Skin of body (tissue), 1 donor: ENCODE measurements at regions not wholly inside any gene's neighbourhood (a gene's known extent, or its start where the extent isn't known, plus 50 kb on each side); places are given as distances from the start of the nearest gene placed in this dataset.

Experiments
- DNase-seq: peaks from one replicate; lab custom pipeline; 2025; lab: John Stamatoyannopoulos, UW

DNA sequence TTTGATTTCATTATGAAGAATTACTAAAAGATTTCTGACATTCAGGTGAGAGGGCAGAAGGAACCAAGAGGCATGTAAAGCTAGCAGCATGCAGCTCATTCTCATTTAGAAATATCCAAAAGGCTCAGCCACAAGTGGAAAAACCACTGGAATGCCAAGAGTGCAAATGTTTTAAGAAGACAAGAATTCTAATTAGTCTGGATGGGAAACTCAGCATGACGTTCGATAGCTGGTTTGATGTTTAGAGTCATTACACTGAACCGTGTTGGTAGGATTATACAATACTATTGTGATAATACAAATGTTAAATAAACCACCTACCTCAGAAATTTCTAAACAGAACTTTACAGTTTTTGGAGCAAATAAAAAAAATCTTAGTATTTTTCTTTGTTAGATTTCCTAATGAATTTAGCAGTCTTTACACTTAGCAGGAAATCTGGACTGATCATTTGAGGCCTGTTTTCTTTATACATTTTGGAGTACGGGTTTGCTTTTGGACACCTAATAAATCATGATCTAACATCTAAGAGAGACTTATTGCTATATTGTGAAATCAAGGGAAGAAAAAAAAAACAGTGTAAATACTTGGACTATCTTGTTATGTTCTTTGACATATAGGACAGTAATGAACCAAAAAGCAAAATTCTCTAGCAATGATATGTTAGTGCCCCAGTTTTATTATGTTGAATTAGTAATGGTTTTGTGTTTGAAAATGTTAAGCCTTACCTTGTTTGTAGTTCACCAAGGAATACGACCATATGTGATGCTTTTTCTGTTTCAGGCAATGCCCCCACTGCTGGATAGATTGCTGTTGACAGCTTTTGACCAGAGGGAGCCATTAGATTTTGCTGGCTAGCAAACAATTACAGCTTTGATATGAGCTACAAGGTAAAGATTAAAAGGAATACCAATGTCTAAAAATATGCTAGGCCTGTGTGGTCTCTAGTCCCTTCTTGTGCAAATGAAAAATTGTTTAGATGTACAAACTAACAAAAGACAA is 354.1 kb upstream of the SEMA3A start:
- peak; percentile 48 for DNase-seq

DNA sequence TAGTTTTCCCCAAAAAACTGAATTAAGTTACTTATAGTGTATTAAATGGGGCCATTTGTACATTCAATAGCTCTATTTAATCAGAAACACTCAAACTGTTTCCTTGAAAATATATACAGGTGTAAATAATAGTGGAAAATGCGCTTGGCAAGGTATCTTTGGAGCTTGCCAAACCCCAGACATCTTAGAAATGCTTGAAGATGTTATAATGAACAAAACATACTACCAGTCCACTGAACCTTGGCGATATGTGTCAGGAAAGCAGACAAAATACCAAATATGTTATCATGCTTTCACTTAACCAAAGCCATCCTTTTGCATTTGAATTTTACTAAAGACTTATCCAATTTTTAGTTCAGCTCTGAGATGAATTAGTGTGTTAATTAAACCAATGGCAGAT is 352.7 kb upstream of the SEMA3A start:
- no peak for DNase-seq

DNA sequence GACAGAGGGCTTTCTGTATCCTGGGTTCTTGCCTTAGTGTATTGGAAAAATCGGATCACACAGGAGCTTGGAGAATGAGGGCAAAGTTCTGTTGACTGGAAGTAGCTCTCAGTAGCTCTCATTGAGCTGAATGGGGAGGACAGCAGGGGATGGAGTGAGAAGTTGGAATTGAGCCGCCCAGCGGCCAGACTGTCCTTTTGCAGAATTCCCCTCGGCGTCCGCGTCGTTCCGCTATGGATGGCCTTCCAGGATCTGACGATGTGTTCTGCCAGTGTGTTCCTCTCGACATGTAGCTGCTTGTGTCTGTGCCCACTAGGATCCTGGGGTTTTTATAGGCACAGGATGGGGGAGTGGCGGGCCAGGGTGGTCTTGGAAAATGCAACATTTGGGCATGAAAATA is 351.8 kb upstream of the SEMA3A start:
- no peak for DNase-seq

DNA sequence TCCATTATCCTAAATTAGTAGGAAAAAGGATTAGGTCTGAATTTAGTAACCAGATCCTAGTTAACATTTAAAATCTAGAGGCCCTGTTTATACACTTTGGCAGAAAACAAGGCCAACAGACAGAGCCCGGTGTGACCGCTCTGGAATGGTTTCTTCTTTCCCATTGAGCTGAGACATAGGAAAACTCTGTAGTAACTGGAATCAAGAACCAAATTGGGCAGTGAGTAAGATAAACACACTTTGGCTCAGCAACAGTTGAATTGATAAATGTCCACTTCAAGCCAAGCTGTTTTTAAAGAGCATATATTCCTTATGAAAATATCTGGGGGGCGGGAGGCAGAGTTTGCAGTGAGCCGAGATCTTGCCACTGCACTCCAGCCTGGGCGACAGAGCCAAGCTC is 343.7 kb upstream of the SEMA3A start:
- DNase-seq, result no peak

DNA sequence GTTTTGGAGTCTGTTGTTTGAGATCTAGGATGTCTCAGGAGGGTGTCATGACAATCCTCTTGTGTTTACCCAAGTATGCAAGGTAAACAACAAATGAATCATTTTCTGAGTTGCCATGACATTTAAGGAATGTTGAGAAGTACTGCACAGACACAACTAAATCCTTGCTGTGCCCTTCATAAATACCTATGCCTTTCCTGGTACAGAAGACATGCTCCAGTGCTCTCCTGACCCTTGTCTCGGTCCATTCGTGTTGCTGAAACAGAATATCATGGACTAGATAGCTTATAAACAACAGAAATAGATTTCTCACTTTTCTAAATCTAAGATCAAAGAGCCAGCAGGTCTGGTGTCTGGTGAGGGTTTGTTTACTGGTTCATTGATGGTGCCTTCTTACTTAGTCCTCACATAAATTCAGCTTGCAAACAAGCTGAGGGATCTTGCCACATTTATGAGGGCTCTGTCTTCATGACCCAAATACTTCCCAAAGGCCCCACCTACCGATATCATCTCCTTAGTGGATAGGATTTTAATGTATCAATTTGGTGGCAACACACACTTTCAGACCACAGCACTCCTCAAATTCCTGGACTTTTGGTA is 341.8 kb upstream of the SEMA3A start:
- no peak for DNase-seq

DNA sequence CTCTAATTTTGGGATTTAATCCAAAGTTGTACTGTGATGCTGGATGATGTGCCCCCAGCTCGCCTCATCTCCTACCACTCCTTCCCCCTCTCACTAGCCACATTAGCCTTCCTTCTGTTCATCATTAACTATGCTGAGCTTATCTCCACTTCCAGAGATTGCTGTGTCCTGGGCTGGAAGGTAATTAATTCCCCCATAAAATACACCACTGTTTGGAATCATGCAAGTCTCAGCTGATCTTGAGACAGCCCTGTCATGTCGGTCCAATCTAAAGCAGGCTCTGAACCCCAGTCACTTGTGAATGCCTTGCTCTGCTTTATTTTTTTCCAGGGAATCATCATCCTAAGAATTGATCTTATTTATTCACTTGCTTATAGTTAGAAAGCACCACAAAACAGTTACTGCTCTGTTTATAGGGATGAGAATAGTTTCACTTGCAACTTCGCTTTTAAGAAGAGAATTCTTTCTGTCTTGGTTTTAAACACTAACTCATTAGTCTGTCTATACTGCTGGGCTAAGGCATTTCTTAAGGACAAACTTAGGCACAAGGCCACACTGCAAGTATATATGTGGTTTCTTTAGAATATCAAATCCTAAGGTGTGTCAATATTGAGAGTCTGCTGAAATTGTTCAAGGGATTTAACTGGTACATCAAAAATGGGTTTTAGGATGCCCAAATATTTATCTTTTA is 341.1 kb upstream of the SEMA3A start:
- DNase-seq, result no peak

DNA sequence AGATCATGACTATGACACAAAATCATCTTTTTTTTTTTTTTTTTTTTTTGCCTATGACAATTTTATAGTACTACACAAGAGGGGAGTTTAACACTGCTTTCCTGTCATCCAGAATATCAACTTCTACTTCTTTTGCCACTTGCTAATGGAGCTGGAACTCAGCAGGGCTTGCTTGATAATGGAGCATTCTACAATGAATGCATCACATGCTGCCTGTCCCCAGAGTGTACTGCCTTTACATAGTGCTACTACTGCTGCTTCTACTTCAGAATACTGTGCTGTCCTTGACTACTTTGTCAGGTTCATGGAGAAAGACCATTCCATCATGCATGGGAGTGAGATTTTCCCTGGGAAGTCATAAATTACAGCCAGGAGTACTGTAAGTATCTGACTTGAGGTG is 338.6 kb upstream of the SEMA3A start:
- DNase-seq, result no peak

DNA sequence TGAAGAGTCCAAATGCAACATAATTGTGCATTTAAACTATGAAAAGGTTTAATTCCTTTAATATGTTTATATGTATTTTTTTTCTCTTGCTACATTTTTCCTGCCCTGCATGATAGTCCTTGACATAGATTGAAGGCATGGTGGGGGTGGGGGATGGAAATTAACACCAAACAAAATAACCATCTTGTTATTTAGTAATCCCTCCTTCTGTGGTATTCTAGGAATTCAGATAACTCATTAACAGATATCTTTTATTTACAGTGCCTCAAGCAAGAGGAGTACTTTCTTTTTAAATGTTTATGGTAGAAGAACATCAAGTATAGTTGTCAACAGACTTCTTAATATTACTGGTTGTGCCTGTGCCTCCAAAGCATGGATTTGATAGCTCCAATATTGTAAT is 337.6 kb upstream of the SEMA3A start:
- no peak for DNase-seq

DNA sequence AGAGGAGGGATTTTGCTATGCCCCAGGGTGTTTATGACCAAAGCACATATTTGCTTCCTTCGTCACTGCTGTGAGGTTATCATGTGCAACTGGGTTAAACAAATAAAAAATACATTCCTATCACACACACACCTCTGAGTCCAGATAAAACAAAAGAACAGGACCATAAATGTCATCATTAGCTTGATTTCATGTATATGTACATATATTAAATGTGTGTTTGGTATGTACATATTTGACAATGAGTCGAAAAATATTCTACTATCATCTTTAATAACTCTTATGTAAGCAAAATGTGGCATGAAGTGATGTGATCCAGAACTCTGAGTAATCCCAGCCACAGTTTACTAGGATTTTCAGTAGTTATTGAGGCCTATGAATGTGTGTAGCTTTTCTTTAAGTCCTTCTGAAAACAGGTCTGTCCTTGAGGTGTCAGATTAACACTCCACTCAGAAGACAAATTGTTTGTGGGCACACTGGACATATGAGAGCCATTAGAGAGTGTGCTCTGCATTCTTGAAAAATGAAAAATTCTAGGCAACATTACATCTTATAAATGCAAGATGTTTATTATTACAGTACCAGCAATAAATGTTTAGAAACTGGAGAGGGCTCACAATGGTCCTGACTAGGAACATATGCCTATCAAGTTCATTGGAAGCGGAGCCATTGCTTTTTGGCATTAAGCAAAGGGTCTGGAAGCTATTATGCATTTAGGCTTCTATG is 335.1 kb upstream of the SEMA3A start:
- DNase-seq, result peak; percentile 95

DNA sequence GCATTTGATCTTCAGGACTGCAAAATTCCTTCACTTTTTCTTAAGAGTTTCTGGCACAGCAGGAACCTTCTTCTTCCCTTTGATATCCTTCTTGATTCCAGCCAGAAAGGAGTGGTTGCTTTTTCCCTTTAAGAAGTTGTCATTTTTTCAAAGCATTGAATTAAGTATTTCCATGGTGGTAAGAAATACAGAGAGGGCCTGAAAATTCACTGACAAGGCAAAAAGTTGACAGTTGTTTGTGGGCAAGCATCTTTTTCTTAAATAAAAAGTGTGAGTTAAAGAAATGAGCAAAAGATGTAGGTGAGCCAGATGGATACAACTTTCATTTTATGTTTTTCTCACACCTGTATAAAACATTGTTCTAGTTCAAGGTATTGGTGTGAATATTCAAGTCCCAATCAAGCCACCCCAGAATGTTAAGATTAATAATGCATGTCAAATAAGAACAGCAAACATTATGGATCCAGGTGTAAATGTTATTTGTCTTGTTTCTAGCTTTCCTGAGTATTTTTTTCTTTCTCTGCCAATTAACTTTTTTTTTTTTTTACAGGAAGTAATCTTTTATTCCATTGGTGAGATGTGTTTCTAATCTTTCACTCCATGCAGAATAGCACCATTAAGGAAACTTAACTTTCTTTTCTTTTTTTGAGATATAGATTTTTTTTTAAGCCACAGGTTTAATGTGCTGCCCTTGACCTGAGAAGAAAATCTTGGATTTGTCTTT is 334.3 kb upstream of the SEMA3A start:
- no peak for DNase-seq

DNA sequence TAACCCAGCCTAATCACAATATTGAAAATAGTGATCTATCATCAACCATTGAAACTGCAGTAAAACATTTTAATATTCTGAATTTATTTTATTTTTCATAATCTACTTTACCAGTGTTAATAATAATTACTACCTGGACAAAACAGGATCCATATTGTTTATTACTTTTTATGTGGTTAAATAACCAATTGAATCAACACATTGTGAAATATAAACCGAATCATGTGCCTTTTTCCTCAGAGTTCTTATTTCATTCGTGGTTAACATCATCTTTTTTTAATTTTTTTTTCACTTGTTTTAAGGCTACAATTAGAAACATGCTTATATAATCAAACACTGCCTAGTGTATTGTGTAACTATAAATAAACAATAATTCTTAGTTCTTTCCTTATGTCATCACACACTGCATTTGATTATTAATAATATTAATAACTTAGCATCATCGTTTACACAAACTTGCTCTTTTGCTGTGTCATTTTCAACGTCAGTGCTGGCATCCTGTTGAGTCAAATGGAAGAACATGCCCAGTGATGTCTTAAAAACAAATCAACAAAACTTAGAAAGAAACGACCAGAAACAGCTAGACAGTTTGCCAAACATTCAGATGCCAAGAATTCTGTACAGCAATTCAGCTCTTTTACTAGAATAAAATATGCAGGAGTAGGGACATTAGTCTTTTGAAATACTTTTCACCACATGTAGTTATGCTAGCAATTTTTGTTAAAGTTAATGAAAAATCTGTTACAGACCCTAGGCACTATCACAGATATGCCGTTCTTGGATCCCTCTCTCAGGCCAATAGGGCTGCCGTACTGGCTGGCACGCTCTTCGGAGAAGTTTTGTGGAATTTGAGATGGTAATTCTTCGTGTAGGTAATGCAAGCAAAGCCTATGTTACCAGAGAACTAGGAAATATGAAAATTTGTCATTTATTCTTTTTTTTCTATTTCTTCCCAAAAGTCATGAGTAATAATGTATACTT is 330.4 kb upstream of the SEMA3A start:
- peak; percentile 92 for DNase-seq

DNA sequence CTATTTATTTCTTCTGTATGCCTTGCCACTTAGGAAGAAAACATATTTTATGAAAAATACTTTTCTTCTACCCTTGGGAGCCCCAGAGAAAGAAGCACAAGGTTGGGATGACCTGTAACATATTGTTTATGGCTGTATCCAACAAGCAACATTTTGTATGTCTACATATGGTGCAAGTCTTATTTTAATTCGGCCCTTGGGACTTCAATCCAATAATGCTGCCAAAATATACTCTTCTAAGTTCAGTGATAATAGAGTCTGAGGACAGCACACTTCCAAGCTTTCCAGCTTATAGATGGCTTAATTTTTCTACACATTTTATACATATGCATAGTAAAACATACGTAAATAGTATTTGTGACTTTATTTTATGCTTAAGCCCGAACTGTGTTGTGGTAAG is 318.5 kb upstream of the SEMA3A start:
- DNase-seq, result peak; percentile 85

DNA sequence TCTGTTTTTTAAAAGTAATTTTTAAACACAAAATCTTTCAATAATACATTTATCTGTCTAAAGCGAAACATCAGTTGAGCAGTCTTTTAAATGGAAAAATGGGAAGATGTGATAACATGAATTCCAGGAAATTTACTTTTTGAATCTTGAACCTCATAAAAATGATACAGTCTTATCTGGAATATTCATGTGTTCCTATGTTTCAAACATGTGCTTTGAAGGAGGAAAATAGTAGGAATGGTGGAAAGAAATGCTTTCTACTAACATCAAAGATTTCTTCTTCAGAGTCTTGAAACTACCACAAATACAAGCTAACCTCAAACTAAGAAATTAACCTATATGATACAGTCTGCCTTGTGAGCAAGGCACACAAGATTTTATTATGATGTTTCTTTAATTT is 317.5 kb upstream of the SEMA3A start:
- no peak for DNase-seq

DNA sequence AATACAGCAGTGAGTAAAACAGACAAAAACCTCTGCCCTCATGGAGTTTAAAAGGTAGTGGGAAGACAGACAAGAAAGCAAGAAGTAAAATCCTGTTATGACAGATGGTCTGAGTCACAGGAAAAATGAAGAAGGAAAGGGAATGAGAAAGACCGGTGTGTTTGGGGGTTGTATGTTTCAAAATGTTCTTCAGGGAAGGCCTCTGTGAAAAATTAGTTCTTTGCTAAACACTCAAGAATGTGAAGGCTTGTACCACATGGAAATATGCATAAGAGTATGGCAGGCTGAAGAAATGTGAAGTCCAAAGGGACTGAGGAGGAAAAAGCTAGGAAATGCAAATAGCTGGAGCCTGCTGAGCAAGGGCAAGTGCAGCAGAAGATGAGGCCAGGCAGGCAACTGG is 315.9 kb upstream of the SEMA3A start:
- DNase-seq, result no peak

DNA sequence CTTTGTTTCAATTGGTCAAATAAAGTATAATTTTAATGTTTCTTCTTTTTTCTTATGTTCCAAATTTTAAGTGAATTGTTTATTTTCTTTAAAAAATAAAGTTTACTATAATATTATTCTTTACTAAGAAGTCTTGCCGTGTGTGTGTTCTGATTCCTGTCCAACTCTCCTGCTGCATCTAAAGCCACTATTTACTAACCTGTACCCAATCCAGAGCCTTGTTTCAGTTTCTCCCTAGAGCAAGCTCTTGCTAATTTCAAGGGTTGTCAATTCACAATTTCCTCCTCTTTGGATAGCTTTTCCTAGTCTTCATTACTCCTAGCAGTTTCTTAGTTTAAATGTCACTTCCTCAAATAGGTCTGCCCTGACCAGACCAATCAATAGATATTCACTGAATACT is 314.9 kb upstream of the SEMA3A start:
- no peak for DNase-seq

DNA sequence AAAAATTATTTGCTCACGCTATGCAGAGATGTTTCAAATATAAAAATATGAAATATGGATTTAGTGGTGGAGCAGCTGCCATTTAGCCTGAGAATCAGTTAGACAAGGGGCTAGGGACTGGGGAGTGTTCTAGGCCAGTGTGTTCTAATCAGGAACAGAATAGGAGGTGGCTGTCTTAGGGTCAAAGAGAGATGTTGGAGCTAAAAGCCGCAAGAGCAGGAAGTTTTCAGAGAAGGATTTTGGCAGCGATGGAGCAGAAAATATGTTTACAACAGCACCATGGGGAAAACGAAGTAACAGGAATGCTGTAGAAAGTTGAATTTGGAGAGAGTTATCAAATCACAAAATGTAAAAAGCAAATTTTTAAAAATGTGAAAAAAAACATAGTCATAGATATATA is 314.0 kb upstream of the SEMA3A start:
- peak; percentile 31 for DNase-seq

DNA sequence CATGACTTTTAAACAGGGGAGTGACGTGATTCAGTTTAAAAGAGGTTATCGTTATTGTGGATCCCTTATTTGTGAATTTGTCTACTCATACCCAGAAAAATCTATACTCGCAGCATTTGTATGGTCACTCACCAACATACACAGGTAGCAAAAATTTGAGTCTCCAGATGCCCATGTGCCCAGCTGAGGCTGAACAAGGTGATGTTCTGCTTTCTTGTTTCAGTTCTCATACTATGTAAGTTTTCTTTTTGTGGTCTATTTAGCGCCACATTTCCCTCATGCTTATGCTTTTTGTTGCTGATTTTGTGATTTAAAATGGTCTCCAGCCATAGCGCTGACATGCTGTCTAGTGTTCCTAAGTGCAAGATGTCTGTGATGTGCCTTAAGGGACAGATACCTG is 312.9 kb upstream of the SEMA3A start:
- DNase-seq, result no peak

DNA sequence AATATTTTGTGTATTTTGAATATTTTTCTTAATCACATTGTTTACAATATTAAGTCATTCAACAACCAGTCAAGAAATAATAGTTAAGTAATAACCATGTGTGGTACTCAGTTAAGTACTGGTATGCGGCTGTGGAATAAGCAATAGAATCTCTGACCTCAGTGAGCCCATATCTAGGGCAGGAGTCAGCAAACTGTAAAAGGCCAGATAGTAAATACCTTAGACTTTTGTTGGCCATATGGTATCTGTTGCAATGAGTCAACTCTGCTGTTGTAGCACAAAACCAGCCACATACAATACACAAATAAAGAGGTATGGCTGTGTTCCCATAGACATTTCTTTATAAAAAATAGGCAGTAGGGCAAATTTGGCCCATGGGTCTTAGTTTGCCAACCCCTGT is 311.6 kb upstream of the SEMA3A start:
- no peak for DNase-seq

DNA sequence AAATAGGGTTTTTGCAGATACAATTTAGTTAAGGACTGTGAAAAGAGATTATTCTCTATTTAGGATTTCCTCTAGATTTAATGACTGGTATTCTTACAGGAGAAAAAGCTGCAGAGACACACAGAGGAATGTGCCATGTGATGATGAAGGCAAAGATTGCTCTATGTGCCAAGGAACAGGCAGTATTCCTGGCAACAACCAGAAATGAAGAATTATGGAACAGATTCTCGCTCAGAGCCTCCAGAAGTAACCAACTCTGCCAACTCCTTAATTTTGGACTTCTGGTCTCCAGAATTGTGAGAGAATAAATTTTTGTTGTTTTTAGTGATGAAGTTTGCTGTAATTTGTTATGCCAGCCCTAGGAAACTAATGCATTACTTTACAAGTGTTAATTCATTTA is 307.6 kb upstream of the SEMA3A start:
- DNase-seq, result no peak

DNA sequence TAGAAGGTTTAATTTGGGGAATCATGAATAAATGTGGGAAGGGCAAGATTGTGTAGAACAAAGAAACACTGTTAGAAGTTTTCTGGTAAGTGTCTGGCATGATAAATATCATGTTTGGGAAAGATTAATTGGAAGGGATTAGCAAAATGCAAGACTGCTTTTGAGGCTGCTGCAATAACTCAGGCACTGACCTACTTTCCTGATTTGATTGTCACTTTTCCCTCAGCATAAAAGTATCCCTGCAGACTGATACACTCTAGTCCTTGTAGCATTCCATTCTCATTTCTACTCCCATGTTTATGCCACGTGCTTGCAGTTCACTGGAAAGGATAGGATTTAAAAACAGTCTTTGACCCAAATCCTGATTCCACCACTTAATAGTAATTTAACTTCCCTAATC is 303.3 kb upstream of the SEMA3A start:
- no peak for DNase-seq
